Ascending aorta (tissue), 2 donors: ENCODE measurements at regions not wholly inside any gene's neighbourhood (a gene's known extent, or its start where the extent isn't known, plus 50 kb on each side); places are given as distances from the start of the nearest gene placed in this dataset.

Source experiments
- DNase-seq, 2 donors: peaks; one replicate each; pipeline ENCODE4 v3.0.0-alpha.2; 2019; ENCODE audit warnings: low spot score in 2 of 2
- H3K27ac ChIP-seq, 2 donors: fragments of 200-600 bp; sonication (generic); one replicate each; pipeline ENCODE4 v1.5.1; 2016 to 2017; ENCODE audit warnings: mild to moderate bottlenecking in 1 of 2
- H3K27me3 ChIP-seq: fragments of 200-600 bp; sonication (generic); one replicate; pipeline ENCODE4 v1.5.1; 2017
- H3K36me3 ChIP-seq, 2 donors: fragments of 200-600 bp; sonication (generic); one replicate each; pipeline ENCODE4 v1.5.1; 2016
- H3K4me1 ChIP-seq, 2 donors: fragments of 200-600 bp; sonication (generic); one replicate each; pipeline ENCODE4 v1.5.1; 2016 to 2017; ENCODE audit warnings: mild to moderate bottlenecking in 1 of 2
- H3K4me3 ChIP-seq, 2 donors: fragments of 200-600 bp; sonication (generic); one replicate each; pipeline ENCODE4 v1.5.1; 2016 to 2017; ENCODE audit warnings: mild to moderate bottlenecking in 1 of 2
- H3K9me3 ChIP-seq, 2 donors: fragments of 200-600 bp; sonication (generic); one replicate each; pipeline ENCODE4 v1.5.1; 2016
- intact Hi-C: fragments of 100-400 bp; cut with DNase I; formaldehyde crosslinking; loops from one replicate; pipeline ENCODE4 v1.15.1; 2023
- TF ChIP-seq, protein P1 (sequence below), 3 experiments: fragments of 200-600 bp in 2 of 3; fragments of 450-650 bp in 1 of 3; sonication (generic) in 2 of 3; IDR thresholded peaks; one replicate each; pipeline ENCODE4 v1.5.1; 2016 to 2019; ENCODE audit warnings: antibody characterized with exemption in 3 of 3, mild to moderate bottlenecking in 1 of 3, moderate library complexity in 1 of 3

DNA sequence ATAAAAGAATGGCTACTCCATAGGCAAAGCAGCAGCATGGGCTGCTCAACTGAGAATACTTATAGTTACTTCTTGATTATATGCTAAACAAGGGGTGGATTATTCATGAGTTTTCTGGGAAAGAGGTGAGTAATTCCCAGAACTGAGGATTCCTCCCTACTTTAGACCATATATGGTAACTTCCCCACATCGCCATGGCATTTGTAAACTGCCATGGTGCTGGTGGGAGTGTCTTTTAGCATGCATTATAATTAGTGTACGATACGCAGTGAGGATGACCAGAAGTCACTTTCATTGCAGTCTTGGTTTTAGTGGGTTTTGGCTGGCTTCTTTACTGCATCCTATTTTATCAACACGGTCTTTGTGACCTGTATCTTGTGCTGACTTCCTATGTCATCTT is 141.5 kb downstream of the MAGEB17 start:
- H3K27ac ChIP-seq = no peak overlapping the region
- no peak for DNase-seq
- no peaks in the 10 kb centered on the region for H3K27me3 ChIP-seq
- intact Hi-C loops = no loop called here
- no peaks in the 10 kb centered on the region for H3K36me3 ChIP-seq
- TF ChIP-seq, protein P1, sequence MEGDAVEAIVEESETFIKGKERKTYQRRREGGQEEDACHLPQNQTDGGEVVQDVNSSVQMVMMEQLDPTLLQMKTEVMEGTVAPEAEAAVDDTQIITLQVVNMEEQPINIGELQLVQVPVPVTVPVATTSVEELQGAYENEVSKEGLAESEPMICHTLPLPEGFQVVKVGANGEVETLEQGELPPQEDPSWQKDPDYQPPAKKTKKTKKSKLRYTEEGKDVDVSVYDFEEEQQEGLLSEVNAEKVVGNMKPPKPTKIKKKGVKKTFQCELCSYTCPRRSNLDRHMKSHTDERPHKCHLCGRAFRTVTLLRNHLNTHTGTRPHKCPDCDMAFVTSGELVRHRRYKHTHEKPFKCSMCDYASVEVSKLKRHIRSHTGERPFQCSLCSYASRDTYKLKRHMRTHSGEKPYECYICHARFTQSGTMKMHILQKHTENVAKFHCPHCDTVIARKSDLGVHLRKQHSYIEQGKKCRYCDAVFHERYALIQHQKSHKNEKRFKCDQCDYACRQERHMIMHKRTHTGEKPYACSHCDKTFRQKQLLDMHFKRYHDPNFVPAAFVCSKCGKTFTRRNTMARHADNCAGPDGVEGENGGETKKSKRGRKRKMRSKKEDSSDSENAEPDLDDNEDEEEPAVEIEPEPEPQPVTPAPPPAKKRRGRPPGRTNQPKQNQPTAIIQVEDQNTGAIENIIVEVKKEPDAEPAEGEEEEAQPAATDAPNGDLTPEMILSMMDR (IDR thresholded peaks at IDR 0.05) = no peak
- H3K4me1 ChIP-seq = no peaks in the 10 kb centered on the region
- H3K4me3 ChIP-seq = no peak overlapping the region
- H3K9me3 ChIP-seq = no peaks in the 10 kb centered on the region

GRCh38 chrX:16310326-16310725 is 143.0 kb downstream of the MAGEB17 start:
- intact Hi-C loops = no loop called here
- Histone ChIP-seq H3K27me3 (no peaks in the 10 kb centered on the region), H3K27ac (no peak overlapping the region), H3K4me1 (no peaks in the 10 kb centered on the region), H3K9me3 (no peaks in the 10 kb centered on the region), H3K36me3 (no peaks in the 10 kb centered on the region), H3K4me3 (no peak overlapping the region)
- TF ChIP-seq, protein P1 (IDR thresholded peaks at IDR 0.05) = no peak
- no peak for DNase-seq

DNA sequence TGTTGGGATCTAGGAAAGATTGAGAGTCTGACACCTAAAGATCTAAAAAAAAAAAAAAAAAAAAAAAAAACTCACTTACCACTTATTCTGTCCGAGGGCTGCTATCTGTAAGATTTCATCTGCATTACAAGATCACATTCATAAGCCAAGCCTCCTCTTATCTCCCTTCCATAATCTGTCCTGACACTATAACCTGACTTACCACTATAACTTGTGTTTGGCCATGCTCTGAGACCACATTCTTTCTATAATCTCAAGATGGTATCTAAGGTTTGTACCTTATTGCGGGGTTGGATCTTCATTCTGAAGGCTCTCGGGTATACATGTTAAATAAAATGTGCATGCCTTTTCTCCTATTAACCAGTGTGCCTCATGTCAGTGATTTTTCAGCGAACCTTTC is 144.4 kb downstream of the MAGEB17 start:
- TF ChIP-seq, protein P1 (IDR thresholded peaks at IDR 0.05) = no peak
- H3K27ac ChIP-seq = no peak overlapping the region
- H3K4me1 ChIP-seq = no peaks in the 10 kb centered on the region
- DNase-seq = no peak
- no peaks in the 10 kb centered on the region for H3K36me3 ChIP-seq
- no peaks in the 10 kb centered on the region for H3K9me3 ChIP-seq
- intact Hi-C loops = no loop called here
- no peaks in the 10 kb centered on the region for H3K27me3 ChIP-seq
- H3K4me3 ChIP-seq = no peak overlapping the region

GRCh38 chrX:16312761-16313623 is 145.7 kb downstream of the MAGEB17 start:
- TF ChIP-seq, protein P1 (IDR thresholded peaks at IDR 0.05) = no peak
- H3K36me3 ChIP-seq = no peaks in the 10 kb centered on the region
- no peaks in the 10 kb centered on the region for H3K27me3 ChIP-seq
- intact Hi-C loops = no loop called here
- H3K27ac ChIP-seq = no peak overlapping the region
- no peaks in the 10 kb centered on the region for H3K9me3 ChIP-seq
- H3K4me1 ChIP-seq = no peaks in the 10 kb centered on the region
- DNase-seq = no peak
- H3K4me3 ChIP-seq = no peak overlapping the region

GRCh38 chrX:16316331-16316730 is 149.1 kb downstream of the MAGEB17 start:
- H3K36me3 ChIP-seq = no peaks in the 10 kb centered on the region
- TF ChIP-seq, protein P1 (IDR thresholded peaks at IDR 0.05) = no peak

More at GRCh38 chrX:16316331-16316730, 149.1 kb downstream of the MAGEB17 start:
- Histone ChIP-seq H3K27me3 (no peaks in the 10 kb centered on the region), H3K4me3 (no peak overlapping the region), H3K27ac (no peak overlapping the region), H3K9me3 (no peaks in the 10 kb centered on the region), H3K4me1 (no peaks in the 10 kb centered on the region)
- intact Hi-C loops = no loop called here
- DNase-seq = no peak
